HL-60 (cell line): ENCODE measurements at regions not wholly inside any gene's neighbourhood (a gene's known extent, or its start where the extent isn't known, plus 50 kb on each side); places are given as distances from the start of the nearest gene placed in this dataset.

Experiments used
- POLR2AphosphoS5 ChIP-seq: IDR thresholded peaks from 2 replicates; pipeline ENCODE4 v1.6.1; 2012; ENCODE audit warnings: low read depth
- TF ChIP-seq, protein P1 (sequence below): IDR thresholded peaks from one replicate; pipeline ENCODE4 v1.5.1; 2011; ENCODE audit warnings: low read length, control low read depth, inconsistent platforms; ENCODE audit not compliant: insufficient read depth
- TF ChIP-seq, protein P2 (sequence below): IDR thresholded peaks from 2 replicates; pipeline ENCODE4 v1.6.1; 2012; ENCODE audit warnings: low read depth; ENCODE audit not compliant: insufficient replicate concordance

GRCh38 chr12:19880076-19880475 lies 440.8 kb downstream of the AEBP2 start:
- TF ChIP-seq, protein P1, sequence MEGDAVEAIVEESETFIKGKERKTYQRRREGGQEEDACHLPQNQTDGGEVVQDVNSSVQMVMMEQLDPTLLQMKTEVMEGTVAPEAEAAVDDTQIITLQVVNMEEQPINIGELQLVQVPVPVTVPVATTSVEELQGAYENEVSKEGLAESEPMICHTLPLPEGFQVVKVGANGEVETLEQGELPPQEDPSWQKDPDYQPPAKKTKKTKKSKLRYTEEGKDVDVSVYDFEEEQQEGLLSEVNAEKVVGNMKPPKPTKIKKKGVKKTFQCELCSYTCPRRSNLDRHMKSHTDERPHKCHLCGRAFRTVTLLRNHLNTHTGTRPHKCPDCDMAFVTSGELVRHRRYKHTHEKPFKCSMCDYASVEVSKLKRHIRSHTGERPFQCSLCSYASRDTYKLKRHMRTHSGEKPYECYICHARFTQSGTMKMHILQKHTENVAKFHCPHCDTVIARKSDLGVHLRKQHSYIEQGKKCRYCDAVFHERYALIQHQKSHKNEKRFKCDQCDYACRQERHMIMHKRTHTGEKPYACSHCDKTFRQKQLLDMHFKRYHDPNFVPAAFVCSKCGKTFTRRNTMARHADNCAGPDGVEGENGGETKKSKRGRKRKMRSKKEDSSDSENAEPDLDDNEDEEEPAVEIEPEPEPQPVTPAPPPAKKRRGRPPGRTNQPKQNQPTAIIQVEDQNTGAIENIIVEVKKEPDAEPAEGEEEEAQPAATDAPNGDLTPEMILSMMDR: no peak
- no peak for TF ChIP-seq POLR2AphosphoS5
- TF ChIP-seq, protein P2, sequence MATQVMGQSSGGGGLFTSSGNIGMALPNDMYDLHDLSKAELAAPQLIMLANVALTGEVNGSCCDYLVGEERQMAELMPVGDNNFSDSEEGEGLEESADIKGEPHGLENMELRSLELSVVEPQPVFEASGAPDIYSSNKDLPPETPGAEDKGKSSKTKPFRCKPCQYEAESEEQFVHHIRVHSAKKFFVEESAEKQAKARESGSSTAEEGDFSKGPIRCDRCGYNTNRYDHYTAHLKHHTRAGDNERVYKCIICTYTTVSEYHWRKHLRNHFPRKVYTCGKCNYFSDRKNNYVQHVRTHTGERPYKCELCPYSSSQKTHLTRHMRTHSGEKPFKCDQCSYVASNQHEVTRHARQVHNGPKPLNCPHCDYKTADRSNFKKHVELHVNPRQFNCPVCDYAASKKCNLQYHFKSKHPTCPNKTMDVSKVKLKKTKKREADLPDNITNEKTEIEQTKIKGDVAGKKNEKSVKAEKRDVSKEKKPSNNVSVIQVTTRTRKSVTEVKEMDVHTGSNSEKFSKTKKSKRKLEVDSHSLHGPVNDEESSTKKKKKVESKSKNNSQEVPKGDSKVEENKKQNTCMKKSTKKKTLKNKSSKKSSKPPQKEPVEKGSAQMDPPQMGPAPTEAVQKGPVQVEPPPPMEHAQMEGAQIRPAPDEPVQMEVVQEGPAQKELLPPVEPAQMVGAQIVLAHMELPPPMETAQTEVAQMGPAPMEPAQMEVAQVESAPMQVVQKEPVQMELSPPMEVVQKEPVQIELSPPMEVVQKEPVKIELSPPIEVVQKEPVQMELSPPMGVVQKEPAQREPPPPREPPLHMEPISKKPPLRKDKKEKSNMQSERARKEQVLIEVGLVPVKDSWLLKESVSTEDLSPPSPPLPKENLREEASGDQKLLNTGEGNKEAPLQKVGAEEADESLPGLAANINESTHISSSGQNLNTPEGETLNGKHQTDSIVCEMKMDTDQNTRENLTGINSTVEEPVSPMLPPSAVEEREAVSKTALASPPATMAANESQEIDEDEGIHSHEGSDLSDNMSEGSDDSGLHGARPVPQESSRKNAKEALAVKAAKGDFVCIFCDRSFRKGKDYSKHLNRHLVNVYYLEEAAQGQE: no peak
